ACC112 (cell line): ENCODE measurements at regions not wholly inside any gene's neighbourhood (a gene's known extent, or its start where the extent isn't known, plus 50 kb on each side); places are given as distances from the start of the nearest gene placed in this dataset.
"Not testable (repeated sequence)": the region's sequence is repeated elsewhere in the genome, so short reads cannot be mapped to it uniquely, and the experiment has no call there.

Source experiments
- H2AFZ ChIP-seq: fragments of 200-600 bp; sonication (generic); one replicate; pipeline ENCODE4 v1.6.0; 2017; ENCODE audit warnings: antibody characterized with exemption, low read length; ENCODE audit not compliant: unreplicated experiment
- H3K27ac ChIP-seq: fragments of 200-600 bp; sonication (generic); 2 replicates; pipeline ENCODE4 v1.5.1; 2014; ENCODE audit warnings: low read depth, mild to moderate bottlenecking, antibody characterized with exemption, low read length, moderate library complexity
- H3K27me3 ChIP-seq: fragments of 200-600 bp; sonication (generic); 2 replicates; pipeline ENCODE4 v1.6.1; 2014; ENCODE audit warnings: mild to moderate bottlenecking, antibody characterized with exemption, low read length, moderate library complexity, mixed read lengths; ENCODE audit not compliant: insufficient read depth
- H3K36me3 ChIP-seq: fragments of 200-600 bp; sonication (generic); 2 replicates; pipeline ENCODE4 v1.6.1; 2016; ENCODE audit warnings: mild to moderate bottlenecking, antibody characterized with exemption, low read length, moderate library complexity, mixed read lengths; ENCODE audit not compliant: insufficient read depth
- H3K4me1 ChIP-seq: fragments of 200-600 bp; sonication (generic); one replicate; pipeline ENCODE4 v1.6.1; 2016; ENCODE audit warnings: low read length, mixed read lengths; ENCODE audit not compliant: insufficient read depth, unreplicated experiment, control insufficient read depth
- H3K4me3 ChIP-seq: fragments of 200-600 bp; sonication (generic); 2 replicates; pipeline ENCODE4 v1.5.1; 2014; ENCODE audit warnings: mild to moderate bottlenecking, low read depth, low read length
- H3K79me2 ChIP-seq: fragments of 200-600 bp; sonication (generic); one replicate; pipeline ENCODE4 v1.6.0; 2016; ENCODE audit warnings: low read length; ENCODE audit not compliant: control insufficient read depth, unreplicated experiment, insufficient read depth

- H3K79me2 ChIP-seq, result no peaks in the 10 kb centered on the region
- H3K36me3 ChIP-seq, result no peaks in the 10 kb centered on the region
- H3K27me3 ChIP-seq, result peaks cover 7% of the 10 kb centered on the region; the same call in 1 of the 2 replicates
- no peak overlapping the region for H3K4me3 ChIP-seq
- no peak overlapping the region for H3K27ac ChIP-seq
- H2AFZ ChIP-seq, result no peak overlapping the region
- H3K4me1 ChIP-seq, result no peaks in the 10 kb centered on the region
Measured at GRCh38 chr17:55903028-55903690, 152.3 kb downstream of the PCTP start.

- Histone ChIP-seq H2AFZ (no peak overlapping the region), H3K4me1 (no peaks in the 10 kb centered on the region), H3K4me3 (no peak overlapping the region), H3K27ac (no peak overlapping the region), H3K79me2 (no peaks in the 10 kb centered on the region), H3K27me3 (no peaks in the 10 kb centered on the region), H3K36me3 (no peaks in the 10 kb centered on the region)
Measured at GRCh38 chr17:55909776-55910175, 158.9 kb downstream of the PCTP start.

- Histone ChIP-seq H3K36me3 (no peaks in the 10 kb centered on the region), H2AFZ (no peak overlapping the region)
Measured at GRCh38 chr17:55911186-55911585, 160.3 kb downstream of the PCTP start.

GRCh38 chr17:55925440-55925839 lies 174.6 kb downstream of the PCTP start:
- H3K4me1 ChIP-seq, result no peaks in the 10 kb centered on the region
- H3K36me3 ChIP-seq, result no peaks in the 10 kb centered on the region
- no peaks in the 10 kb centered on the region for H3K27me3 ChIP-seq
- H3K4me3 ChIP-seq, result no peak overlapping the region
- H2AFZ ChIP-seq, result no peak overlapping the region
- H3K27ac ChIP-seq, result no peak overlapping the region
- H3K79me2 ChIP-seq, result no peaks in the 10 kb centered on the region

More at GRCh38 chr17:55911186-55911585, 160.3 kb downstream of the PCTP start:
- Histone ChIP-seq H3K4me1 (no peaks in the 10 kb centered on the region), H3K27me3 (no peaks in the 10 kb centered on the region), H3K79me2 (no peaks in the 10 kb centered on the region), H3K27ac (no peak overlapping the region), H3K4me3 (no peak overlapping the region)

- H3K36me3 ChIP-seq, result no peaks in the 10 kb centered on the region
- H3K4me1 ChIP-seq, result no peaks in the 10 kb centered on the region
- no peak overlapping the region for H3K4me3 ChIP-seq
- H3K27me3 ChIP-seq, result no peaks in the 10 kb centered on the region
- H3K27ac ChIP-seq, result no peak overlapping the region
- H2AFZ ChIP-seq, result no peak overlapping the region
- H3K79me2 ChIP-seq, result no peaks in the 10 kb centered on the region
Measured at GRCh38 chr17:55926276-55926990, 175.6 kb downstream of the PCTP start.

- no peaks in the 10 kb centered on the region for H3K27me3 ChIP-seq
- H3K4me3 ChIP-seq, result no peak overlapping the region
- H2AFZ ChIP-seq, result no peak overlapping the region
- H3K79me2 ChIP-seq, result no peaks in the 10 kb centered on the region
- no peaks in the 10 kb centered on the region for H3K4me1 ChIP-seq
- no peak overlapping the region for H3K27ac ChIP-seq
- no peaks in the 10 kb centered on the region for H3K36me3 ChIP-seq
Measured at GRCh38 chr17:55930291-55930809, 179.5 kb downstream of the PCTP start.

- no peak overlapping the region for H2AFZ ChIP-seq
- no peaks in the 10 kb centered on the region for H3K79me2 ChIP-seq
- H3K27ac ChIP-seq, result no peak overlapping the region
- H3K4me1 ChIP-seq, result no peaks in the 10 kb centered on the region
- H3K27me3 ChIP-seq, result no peaks in the 10 kb centered on the region
- H3K4me3 ChIP-seq, result no peak overlapping the region
- no peaks in the 10 kb centered on the region for H3K36me3 ChIP-seq
Measured at GRCh38 chr17:55931446-55931845, 180.6 kb downstream of the PCTP start.

GRCh38 chr17:55932973-55933372 lies 182.1 kb downstream of the PCTP start:
- Histone ChIP-seq H3K36me3 (no peaks in the 10 kb centered on the region), H3K4me3 (no peak overlapping the region), H3K27me3 (no peaks in the 10 kb centered on the region), H3K4me1 (no peaks in the 10 kb centered on the region), H2AFZ (no peak overlapping the region), H3K79me2 (no peaks in the 10 kb centered on the region), H3K27ac (no peak overlapping the region)

- H3K79me2 ChIP-seq, H2AFZ ChIP-seq, H3K27me3 ChIP-seq, H3K4me3 ChIP-seq, H3K36me3 ChIP-seq, H3K4me1 ChIP-seq, H3K27ac ChIP-seq: not testable (repeated sequence)
Measured at GRCh38 chr17:55939181-55939810, 188.4 kb downstream of the PCTP start.

- Histone ChIP-seq H3K27me3 (no peaks in the 10 kb centered on the region), H3K27ac (no peak overlapping the region), H3K36me3 (no peaks in the 10 kb centered on the region), H2AFZ (no peak overlapping the region), H3K4me3 (no peak overlapping the region), H3K4me1 (no peaks in the 10 kb centered on the region), H3K79me2 (no peaks in the 10 kb centered on the region)
Measured at GRCh38 chr17:55959756-55960155, 193.5 kb upstream of the ANKFN1 start.
